Head of caudate nucleus (tissue), 42 donors: ENCODE measurements at regions not wholly inside any gene's neighbourhood (a gene's known extent, or its start where the extent isn't known, plus 50 kb on each side); places are given as distances from the start of the nearest gene placed in this dataset.

Source experiments
- DNase-seq, 42 donors: peaks; one replicate each; pipeline versions ENCODE4 v3.0.0 to v3.0.0-alpha.2; 2020 to 2021; ENCODE audit warnings: mixed read lengths in 7 of 42
- intact Hi-C: fragments of 100-400 bp; cut with DNase I; formaldehyde crosslinking; loops from one replicate; pipeline ENCODE4 v1.15.0; 2022

DNA sequence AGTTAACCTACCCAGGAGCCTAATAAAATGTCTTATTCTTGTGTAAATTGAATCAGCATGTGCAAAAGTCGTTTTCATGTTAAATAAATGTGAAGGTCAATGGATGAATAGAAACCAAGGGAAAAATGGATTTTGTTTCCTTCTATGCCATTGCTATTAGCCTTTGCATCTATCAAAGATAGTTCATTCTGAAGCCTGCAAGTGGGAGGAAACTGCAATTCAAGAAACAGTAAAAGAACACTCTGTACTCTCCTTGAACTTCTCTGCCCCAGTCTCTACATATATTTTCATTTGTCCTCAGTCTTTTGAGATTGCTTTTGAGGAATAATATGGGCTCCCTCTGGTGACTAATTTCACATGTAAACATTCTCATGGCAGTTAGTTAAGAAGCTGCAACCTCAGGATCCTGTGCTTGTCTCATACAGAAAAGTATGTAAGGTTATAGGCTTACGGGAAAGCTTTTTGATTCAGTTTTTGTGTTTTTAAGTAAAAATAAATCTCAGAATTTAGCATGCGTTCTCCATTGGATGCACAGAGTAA, 1590.0 kb upstream of the LRRTM1 start:
- intact Hi-C loops = loop anchor here (1.0 kb wide), 1 partner anchor 15 kb away; no protein-coding TSS in a partner anchor

DNA sequence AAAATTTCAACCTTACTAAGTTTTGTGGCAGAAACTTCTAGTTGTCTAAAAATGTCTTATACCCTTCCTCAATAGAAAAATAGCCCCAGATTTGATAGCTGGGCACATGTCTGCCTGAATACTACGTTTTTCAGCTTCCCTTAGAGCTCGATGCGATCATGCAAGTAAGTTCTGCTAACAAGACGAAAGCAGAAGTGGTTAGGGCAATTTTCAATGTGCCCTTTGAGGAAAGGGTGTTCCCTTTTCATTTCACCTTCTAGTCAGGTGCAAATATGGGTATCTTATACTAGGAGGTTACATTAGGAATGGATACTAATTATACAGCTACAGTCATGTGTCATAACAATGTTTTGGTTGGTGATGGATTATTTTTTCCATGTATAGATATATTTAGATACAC, 1572.1 kb upstream of the LRRTM1 start:
- no peak for DNase-seq
- intact Hi-C loops = no loop called here

More for the DNA sequence above, 1590.0 kb upstream of the LRRTM1 start:
- no peak for DNase-seq

DNA sequence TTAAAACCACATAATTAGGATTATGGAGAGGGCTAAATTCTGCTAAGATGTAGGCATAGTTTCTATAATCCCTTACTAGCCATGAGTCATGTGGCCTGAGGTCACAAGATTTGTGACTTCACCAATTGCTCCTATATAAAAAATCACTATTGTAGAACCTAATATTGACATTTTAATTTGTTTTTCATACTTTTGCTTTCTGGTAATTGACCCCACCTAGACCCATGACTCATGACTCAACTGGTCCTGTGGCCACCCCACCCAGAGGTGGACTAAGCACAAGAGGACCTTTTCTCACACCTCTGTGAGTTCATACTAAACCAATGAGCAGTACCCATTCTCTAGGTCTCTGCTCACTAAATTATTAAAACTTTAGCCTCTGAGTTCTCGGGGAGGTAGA, 1567.5 kb upstream of the LRRTM1 start:
- intact Hi-C loops = no loop called here
- no peak for DNase-seq

DNA sequence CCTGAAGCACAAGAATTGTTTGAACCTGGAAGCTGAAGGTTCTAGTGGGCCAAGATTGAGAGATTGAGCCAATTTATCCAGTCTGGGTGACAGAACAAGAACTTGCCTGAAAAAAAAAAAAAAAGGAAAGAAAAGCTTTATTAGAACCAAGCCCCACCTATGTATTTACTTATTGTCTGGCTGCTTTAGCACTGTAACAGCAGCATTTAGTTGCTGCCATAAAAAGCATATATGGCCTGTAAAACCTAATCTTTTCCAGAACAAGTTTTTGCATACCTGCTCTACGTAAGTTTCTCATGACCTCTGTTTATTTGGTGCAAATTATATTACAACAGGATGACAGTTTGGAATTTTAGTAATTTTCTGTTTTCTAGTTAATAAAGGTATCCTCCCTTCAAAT, 1565.6 kb upstream of the LRRTM1 start:
- intact Hi-C loops = no loop called here
- DNase-seq = no peak

DNA sequence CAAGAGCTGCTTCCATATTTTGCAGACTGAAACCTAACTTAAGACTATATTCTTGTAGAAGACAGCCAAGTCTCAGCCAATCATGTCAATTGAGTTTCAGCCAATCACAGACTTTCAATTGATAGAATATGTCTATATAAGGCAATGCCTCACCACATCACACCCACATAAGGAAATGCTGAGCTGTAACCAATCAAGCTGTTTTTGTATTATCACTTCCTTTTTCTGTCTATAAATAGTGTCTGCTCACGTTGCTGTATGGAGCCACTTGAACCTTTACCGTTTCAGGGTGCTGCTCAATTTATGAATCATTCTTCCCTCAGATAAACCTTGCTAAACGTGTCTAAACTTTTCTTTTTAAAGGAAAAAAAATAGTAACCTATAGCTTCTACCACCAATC, 1554.4 kb upstream of the LRRTM1 start:
- DNase-seq = no peak
- intact Hi-C loops = no loop called here

DNA sequence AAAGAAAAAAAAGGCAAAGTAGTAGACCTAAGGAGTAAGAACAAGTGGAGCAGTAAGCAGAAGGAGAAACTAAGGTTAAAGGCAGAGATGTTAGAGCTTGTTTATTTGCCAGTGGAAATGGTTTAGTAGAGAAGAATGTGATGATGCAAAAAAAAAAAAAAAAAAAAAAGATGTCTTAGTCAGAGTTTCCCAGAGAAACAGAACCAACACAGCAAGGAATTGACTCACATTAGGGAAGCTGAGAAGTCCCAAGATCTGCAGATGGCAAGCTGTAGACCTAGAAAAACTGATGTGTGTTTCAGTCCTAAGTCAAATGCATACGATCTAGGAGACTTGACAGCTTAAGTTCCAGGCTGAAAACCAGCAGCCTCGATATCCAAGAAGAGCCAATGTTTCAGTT, 1548.8 kb upstream of the LRRTM1 start:
- intact Hi-C loops = no loop called here
- no peak for DNase-seq

DNA sequence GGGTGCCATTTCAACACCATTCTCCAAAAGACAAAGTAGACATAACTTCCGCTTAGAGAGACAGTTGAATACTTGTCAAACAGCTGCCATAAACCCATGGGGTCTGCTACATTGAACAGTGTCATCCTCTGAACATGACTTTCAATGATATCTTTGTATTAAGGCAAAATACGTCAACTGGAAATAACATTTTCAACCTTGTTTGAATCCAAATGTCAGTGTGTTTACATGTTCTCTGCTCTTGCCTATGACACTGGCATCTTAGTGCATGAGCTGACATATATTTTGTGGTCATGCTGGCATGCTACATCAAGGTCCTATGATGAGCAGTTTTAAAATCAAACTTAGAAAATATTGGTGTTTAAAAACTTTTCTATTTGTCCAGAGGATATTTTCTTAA, 1548.1 kb upstream of the LRRTM1 start:
- intact Hi-C loops = no loop called here
- no peak for DNase-seq

DNA sequence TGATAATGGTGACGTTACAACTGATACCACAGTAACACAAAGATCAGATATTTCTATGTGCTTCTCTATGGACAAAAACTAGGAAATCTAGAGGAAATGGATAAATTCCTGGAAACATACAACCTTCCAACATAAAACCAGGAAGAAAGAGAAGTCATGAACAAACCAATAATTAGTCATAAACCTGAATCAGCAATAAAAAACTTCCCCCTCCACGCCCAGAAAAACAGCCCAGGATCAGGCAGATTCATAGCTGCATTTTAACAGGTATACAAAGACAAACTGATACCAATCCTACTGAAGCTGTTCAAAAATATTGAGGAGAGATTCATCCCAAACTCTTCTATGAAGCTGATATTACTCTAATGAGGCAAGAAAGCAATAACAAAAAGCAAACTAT, 1535.2 kb upstream of the LRRTM1 start:
- no peak for DNase-seq
- intact Hi-C loops = no loop called here

DNA sequence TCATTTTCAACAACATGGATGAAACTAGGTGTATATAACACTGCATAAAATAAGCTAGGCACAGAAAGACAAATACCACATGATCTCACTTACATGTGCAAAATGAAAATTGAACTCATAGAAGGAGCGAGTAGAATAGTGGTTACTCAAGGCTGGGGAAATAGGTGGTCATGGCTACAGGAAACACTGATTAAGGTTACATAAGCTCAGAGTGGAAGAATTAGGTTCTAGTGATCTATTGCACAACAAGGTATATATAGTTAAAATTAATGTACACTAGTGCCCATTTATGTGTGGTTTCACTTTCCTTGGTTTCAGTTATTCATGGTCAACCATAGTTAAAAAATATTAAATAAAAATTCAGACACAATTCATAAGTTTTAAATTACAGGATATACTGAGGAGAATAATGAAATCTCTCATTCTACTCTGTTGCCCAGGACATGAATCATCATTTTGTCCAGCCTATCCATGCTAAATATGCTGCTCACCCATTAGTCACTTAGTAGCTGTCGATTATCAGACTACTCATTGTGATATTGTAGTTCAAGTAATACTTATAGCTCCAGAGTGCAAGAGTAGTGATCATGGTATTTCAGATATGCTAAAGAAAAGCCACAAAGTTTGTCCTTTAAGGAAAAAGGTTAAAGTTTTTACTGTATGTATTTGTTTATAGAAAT, 1530.9 kb upstream of the LRRTM1 start:
- no peak for DNase-seq
- intact Hi-C loops = no loop called here

DNA sequence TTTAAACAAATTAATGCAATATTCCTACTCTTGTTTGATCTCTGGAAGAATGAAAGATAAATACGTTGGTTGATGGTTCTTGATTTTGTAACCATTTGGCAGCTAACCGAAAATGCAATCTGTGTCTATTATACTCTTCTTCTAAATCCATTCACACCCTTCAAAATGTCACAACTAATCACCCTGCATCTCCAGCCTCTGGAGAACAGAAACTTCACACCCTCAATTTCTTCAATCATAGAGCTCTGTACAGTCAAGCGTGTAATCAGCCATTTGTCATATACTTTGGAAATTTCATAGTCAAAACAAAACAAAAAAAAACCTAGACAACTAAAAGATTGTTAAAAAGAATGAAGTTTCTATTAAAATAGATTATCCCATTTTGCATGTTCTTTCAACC, 1482.3 kb upstream of the LRRTM1 start:
- DNase-seq = no peak
- intact Hi-C loops = no loop called here

DNA sequence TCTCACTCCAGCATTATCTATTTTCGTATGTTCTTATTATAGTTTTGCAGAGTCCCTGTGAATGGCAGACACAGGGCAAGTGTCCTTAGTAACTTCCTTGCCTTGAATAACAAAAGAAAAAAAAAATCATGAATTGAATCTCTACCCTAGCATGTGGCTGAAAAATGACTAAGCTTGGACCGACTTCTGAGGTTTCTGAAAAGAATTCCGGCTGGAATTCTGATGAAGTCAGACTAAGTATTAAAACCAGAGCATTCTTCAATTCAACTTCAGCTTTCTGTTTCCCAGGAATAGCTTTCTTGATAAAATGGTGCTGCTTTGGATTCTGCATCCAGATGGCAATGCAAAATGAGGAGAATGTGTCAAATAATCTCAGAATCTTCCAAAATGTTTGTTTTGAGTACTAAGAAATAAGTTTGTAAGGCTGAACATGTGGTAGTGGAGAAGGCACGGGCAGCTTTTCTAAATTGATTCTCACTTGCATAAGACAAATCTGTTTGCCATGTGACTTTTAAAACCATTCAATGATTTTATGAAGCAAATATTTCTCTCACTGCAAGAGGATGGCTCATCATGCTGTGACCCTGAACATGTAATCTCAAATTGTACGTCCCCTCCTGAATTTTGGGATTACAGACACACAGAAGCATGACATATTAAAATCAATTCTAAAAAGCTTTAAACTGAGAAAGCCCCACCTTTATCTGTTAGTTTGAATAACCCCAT, 1462.8 kb upstream of the LRRTM1 start:
- DNase-seq = no peak
- intact Hi-C loops = no loop called here

DNA sequence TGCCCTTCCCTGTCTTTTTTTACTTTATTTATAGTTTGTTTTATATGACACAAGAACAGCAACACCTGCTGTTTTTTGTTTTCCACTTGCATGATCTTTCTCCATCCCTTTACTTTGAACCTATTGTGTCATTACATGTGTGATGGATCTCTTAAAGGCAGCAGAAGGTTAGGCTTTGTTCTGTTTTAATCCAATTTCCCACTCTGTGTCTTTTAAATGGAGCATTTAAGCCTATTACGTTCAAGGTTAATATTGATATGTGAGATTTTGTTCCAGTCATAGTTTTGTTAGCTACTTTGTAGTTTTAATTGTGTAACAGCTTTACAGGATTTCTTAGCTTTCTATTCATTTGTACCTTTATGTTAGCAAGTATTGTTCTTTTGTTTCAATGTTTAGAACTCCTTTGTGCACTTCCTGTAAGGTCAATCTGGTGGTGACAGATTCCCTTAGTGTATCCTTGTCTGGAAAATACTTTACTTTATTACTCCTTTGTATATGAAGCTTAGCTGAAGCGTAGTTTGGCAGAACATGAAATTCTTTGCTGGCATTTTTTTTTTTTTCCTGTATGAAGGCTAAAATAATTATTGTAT, 1443.0 kb upstream of the LRRTM1 start:
- intact Hi-C loops = no loop called here
- no peak for DNase-seq

DNA sequence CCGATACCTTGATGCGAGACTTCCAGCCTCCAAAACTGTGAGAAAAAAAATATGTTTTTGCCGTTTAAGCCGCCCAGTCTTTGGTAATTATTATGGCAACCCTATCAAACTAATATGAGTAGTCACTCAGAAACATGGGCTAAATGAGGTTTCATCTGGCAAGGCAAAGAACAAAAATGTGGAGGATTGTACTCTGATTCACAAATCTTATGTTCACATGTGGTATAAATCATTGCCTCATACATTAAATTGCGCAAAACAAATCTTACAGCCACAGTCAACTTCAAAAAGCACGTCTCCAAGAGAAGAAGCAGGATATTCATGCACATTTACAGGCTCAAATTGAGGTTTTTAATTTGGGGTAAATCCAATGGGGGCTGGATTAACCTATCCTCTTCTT, 1435.4 kb upstream of the LRRTM1 start:
- DNase-seq = no peak
- intact Hi-C loops = no loop called here

DNA sequence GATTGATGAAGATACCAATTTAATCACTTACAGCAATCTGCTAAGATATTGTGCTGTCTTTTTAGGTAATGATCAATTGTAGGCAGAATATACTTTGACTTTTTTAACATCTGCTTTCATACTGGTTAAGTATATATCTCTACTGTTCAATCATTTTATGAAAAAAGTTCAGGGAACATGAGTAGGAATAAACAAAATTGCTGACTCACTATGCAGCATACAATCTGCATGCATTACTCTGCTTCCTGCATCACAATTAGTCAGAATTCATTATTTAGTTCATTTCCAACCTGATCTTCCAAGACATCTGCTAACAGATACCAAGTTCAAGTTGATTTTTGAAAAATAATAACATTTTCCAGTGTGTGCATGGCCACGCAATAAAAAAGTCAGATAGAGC, 1430.4 kb upstream of the LRRTM1 start:
- no peak for DNase-seq
- intact Hi-C loops = no loop called here

DNA sequence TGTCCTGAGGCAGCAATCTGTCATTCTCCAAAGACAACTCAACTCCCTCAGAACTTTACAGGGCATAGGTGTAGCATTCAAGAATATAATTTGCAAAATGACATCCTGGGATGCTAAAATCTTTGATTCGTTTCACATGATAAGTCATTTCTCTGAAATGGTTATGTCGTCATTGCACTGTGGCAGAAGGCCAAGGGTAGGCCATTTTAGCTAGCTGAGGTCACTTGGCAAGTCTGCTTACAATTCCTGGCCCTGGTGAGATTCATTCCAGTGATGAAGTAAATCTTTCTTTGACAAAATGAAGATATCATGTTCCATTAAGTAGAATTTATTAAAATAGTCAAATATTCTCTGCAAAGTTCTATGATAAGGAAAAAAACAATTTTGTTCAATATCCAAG, 1410.3 kb upstream of the LRRTM1 start:
- intact Hi-C loops = no loop called here
- DNase-seq = no peak

DNA sequence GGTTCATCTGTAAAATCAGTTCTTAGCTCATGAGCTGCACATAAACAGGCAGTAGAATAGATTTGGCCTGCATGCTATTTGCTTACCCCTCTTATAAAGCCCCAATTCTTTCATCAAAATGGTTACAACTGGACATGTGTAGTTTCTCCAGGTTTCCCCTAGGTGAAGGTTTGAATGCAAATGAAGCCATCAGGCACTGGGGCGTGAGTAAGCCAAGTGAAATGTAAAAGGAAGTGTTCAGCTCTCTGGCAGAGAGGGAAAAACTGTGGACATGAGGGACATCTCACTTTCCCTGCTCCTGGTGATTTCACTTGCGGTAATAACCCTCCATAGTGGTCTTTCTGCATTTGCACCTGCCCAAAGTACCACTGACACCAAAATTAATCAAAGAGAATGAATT, 1402.3 kb upstream of the LRRTM1 start:
- intact Hi-C loops = no loop called here
- DNase-seq = no peak

DNA sequence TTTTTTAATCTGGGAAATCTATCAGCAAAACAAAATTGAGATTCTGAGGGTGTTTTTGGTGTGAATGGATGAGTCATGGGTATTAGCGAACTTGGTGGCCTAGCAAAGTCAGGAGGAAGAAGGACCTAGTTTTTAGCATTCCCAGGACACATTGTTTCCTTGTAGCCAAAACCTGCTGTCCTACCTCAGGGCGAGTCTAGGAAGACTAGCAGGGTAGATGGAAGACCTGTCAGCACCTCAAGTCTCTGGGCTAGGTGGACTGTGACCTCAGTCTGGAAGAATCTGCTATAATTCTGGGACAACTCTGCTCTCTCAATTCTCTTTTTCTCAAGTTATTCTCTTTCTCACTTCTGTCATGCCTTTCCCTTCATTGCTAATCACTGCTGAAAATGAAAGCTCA, 1399.3 kb upstream of the LRRTM1 start:
- no peak for DNase-seq
- intact Hi-C loops = no loop called here

DNA sequence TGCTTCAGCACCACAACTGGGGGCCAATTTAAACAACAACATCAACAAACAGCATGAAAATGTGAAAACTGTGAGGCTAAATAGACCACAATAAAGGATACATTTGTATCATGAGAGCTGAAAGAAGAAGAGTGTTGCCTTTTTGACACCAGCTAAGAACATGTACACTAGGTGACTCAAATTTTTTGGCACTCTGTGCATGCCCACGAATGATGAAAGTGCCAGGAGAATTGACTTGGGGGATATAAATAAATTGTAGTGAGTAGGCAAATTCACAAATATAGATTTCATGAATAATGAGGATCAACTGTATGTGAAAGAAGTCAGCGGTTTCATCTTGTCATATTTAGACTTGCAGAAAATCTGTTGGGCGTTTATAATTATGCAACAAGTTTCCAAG, 1388.0 kb upstream of the LRRTM1 start:
- peak in 25 of 42 donors; percentile 4 to 71 (median 23) for DNase-seq
- intact Hi-C loops = no loop called here

DNA sequence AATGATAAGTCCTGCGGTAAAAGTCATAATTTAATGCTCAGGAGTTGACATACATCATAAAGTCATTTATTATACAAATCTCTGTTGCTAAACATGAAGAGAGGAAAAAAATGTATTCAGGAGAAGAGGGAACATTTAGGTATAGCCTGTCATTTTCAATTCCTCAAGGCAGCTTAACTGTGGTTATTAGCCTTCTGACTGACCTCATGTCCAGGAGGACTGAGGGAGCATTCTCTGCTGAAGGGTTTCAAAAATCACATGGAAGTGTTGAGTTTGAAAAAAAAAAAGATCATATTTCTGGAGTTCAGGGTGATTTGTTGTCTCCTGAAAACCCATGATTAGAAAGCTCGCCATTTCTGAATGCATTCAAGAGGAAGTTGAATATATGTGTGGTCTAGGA, 1371.1 kb upstream of the LRRTM1 start:
- intact Hi-C loops = no loop called here
- no peak for DNase-seq

DNA sequence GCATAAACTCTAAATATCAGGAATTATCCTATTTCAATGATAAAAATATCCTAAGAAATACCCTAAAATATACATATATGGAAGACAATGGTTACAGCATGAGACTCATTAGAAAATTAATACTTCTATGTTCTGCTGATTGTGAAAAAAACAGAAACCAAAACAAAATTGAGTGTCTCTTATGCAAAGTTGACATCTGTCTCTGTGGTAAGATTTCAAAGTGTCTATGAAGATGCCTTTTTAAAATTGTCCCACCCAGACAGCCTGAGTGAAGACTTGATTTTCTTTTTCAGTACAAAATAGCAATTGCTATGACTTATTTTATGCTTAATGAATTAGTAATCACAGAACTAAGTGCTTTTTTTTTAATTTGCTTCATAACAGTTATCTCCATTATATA, 1368.4 kb upstream of the LRRTM1 start:
- intact Hi-C loops = no loop called here
- DNase-seq = no peak

DNA sequence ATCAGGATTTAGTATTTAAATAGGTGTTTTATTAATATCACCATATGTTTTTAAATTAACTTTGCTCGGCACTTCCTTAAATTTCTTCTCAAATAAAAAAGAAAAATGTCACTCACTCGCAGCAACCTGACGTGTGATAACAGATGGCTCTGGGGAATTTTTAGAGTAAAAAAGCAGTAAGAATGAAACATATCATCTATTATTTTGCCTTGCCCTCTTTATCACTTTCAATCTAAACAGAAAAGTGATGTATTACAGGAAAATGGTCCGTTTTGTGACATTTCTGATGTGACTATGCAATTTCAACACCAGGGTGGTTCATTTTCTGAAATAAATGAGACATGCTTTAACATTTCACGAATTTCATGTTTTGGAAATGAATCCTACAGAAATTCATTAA, 1368.0 kb upstream of the LRRTM1 start:
- intact Hi-C loops = no loop called here
- DNase-seq = no peak
